ENCODE measurements at regions not wholly inside any gene's neighbourhood (a gene's known extent, or its start where the extent isn't known, plus 50 kb on each side); places are given as distances from the start of the nearest gene placed in this dataset.

- H3K9me3 Mint-ChIP-seq (ENCODE audit: unreplicated experiment) = peaks cover 8% of the 10 kb centered on the region
- no peaks in the 10 kb centered on the region for H3K27me3 Mint-ChIP-seq (ENCODE audit: insufficient read depth, unreplicated experiment)
- Histone ChIP-seq H3K9me3 (no peaks in the 10 kb centered on the region), H3K4me3 (ENCODE audit: low read depth, low read length) (no peak overlapping the region), H3K4me1 (no peaks in the 10 kb centered on the region), H3K27me3 (replicated peaks; ENCODE audit: control insufficient read depth, insufficient read depth, low read length) (no peaks in the 10 kb centered on the region), H3K36me3 (ENCODE audit: control insufficient read depth, insufficient read depth, low read length) (no peaks in the 10 kb centered on the region)
- TF ChIP-seq, protein P1, sequence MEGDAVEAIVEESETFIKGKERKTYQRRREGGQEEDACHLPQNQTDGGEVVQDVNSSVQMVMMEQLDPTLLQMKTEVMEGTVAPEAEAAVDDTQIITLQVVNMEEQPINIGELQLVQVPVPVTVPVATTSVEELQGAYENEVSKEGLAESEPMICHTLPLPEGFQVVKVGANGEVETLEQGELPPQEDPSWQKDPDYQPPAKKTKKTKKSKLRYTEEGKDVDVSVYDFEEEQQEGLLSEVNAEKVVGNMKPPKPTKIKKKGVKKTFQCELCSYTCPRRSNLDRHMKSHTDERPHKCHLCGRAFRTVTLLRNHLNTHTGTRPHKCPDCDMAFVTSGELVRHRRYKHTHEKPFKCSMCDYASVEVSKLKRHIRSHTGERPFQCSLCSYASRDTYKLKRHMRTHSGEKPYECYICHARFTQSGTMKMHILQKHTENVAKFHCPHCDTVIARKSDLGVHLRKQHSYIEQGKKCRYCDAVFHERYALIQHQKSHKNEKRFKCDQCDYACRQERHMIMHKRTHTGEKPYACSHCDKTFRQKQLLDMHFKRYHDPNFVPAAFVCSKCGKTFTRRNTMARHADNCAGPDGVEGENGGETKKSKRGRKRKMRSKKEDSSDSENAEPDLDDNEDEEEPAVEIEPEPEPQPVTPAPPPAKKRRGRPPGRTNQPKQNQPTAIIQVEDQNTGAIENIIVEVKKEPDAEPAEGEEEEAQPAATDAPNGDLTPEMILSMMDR (IDR thresholded peaks at IDR 0.05; ENCODE audit: insufficient read depth in 1 of 2, low read depth in 1 of 2, low read length in 1 of 2, severe bottlenecking in 1 of 2, unreplicated experiment in 1 of 2) = no peak
- ChIA-PET POLR2A (no interaction called here), CTCF (no interaction called here)
- no peak for DNase-seq
- no peak overlapping the region for H3K27ac Mint-ChIP-seq (ENCODE audit: unreplicated experiment)
- BruUV-seq (replicated peaks) = no TSS peak
- H3K4me1 Mint-ChIP-seq (ENCODE audit: low read depth, unreplicated experiment) = no peaks in the 10 kb centered on the region
- no peaks in the 10 kb centered on the region for H3K36me3 Mint-ChIP-seq (ENCODE audit: insufficient read depth, unreplicated experiment)
- H3K4me3 Mint-ChIP-seq (ENCODE audit: unreplicated experiment) = no peak overlapping the region
- intact Hi-C loops (cut with micrococcal nuclease; ENCODE audit: unreplicated experiment) = no loop called here
Observed at GRCh38 chrX:122790376-122791095, 393.5 kb upstream of the GRIA3 start.

DNA sequence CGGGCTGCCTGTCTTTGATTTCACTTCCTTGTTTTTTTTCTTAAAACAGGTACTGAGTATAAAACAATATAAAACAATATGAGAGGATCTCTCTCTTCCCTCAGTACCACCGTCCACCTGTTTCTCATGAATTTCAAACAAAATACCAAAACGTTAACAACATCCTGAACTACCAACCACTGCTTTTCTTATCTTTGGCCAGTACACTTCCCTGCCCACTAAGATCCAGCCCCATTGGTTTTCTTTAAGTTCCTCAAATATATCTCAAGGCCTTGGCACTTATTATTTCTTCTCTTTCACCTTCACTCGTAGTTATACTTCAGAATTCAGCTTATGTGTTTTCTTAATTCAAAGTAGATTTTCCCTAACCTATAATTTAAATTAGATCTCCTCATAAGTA lies 370.2 kb upstream of the GRIA3 start:
- Histone ChIP-seq H3K9me3 (no peaks in the 10 kb centered on the region), H3K4me3 (ENCODE audit: low read depth, low read length) (no peak overlapping the region), H3K4me1 (no peaks in the 10 kb centered on the region), H3K27me3 (replicated peaks; ENCODE audit: control insufficient read depth, insufficient read depth, low read length) (no peaks in the 10 kb centered on the region), H3K36me3 (ENCODE audit: control insufficient read depth, insufficient read depth, low read length) (no peaks in the 10 kb centered on the region)
- no peak overlapping the region for H3K27ac Mint-ChIP-seq (ENCODE audit: unreplicated experiment)
- ChIA-PET POLR2A (no interaction called here), CTCF (no interaction called here)
- no peak overlapping the region for H3K4me3 Mint-ChIP-seq (ENCODE audit: unreplicated experiment)
- peaks cover 10% of the 10 kb centered on the region for H3K9me3 Mint-ChIP-seq (ENCODE audit: unreplicated experiment)
- no TSS peak for BruUV-seq (replicated peaks)
- peaks cover 3% of the 10 kb centered on the region for H3K27me3 Mint-ChIP-seq (ENCODE audit: insufficient read depth, unreplicated experiment)
- no peaks in the 10 kb centered on the region for H3K4me1 Mint-ChIP-seq (ENCODE audit: low read depth, unreplicated experiment)
- H3K36me3 Mint-ChIP-seq (ENCODE audit: insufficient read depth, unreplicated experiment) = no peaks in the 10 kb centered on the region
- TF ChIP-seq, protein P1 (IDR thresholded peaks at IDR 0.05; ENCODE audit: insufficient read depth in 1 of 2, low read depth in 1 of 2, low read length in 1 of 2, severe bottlenecking in 1 of 2, unreplicated experiment in 1 of 2) = no peak
- no peak for DNase-seq
- intact Hi-C loops (cut with micrococcal nuclease; ENCODE audit: unreplicated experiment) = no loop called here

- peaks cover 12% of the 10 kb centered on the region for H3K9me3 Mint-ChIP-seq (ENCODE audit: unreplicated experiment)
Observed at GRCh38 chrX:122816288-122816687, 367.8 kb upstream of the GRIA3 start.

More at GRCh38 chrX:122816288-122816687, 367.8 kb upstream of the GRIA3 start:
- TF ChIP-seq, protein P1 (IDR thresholded peaks at IDR 0.05; ENCODE audit: insufficient read depth in 1 of 2, low read depth in 1 of 2, low read length in 1 of 2, severe bottlenecking in 1 of 2, unreplicated experiment in 1 of 2) = no peak
- no peaks in the 10 kb centered on the region for H3K4me1 ChIP-seq
- Mint-ChIP-seq H3K4me3 (ENCODE audit: unreplicated experiment) (no peak overlapping the region), H3K27me3 (ENCODE audit: insufficient read depth, unreplicated experiment) (no peaks in the 10 kb centered on the region), H3K27ac (ENCODE audit: unreplicated experiment) (no peak overlapping the region), H3K36me3 (ENCODE audit: insufficient read depth, unreplicated experiment) (no peaks in the 10 kb centered on the region), H3K4me1 (ENCODE audit: low read depth, unreplicated experiment) (no peaks in the 10 kb centered on the region)
- ChIA-PET CTCF (no interaction called here), POLR2A (no interaction called here)
- H3K9me3 ChIP-seq = no peaks in the 10 kb centered on the region
- no peak for DNase-seq
- no peak overlapping the region for H3K4me3 ChIP-seq (ENCODE audit: low read depth, low read length)
- no TSS peak for BruUV-seq (replicated peaks)
- no peaks in the 10 kb centered on the region for H3K36me3 ChIP-seq (ENCODE audit: control insufficient read depth, insufficient read depth, low read length)
- intact Hi-C loops (cut with micrococcal nuclease; ENCODE audit: unreplicated experiment) = no loop called here
- H3K27me3 ChIP-seq (replicated peaks; ENCODE audit: control insufficient read depth, insufficient read depth, low read length) = no peaks in the 10 kb centered on the region

All from Caco-2 (cell line).